Esophagus squamous epithelium (tissue), 4 donors: ENCODE measurements at regions not wholly inside any gene's neighbourhood (a gene's known extent, or its start where the extent isn't known, plus 50 kb on each side); places are given as distances from the start of the nearest gene placed in this dataset.

Experiments
- POLR2A ChIP-seq, 4 donors: fragments of 450-650 bp; IDR thresholded peaks; one replicate each; pipeline ENCODE4 v1.6.1; 2017; ENCODE audit warnings: antibody characterized with exemption in 4 of 4, mild to moderate bottlenecking in 4 of 4, moderate library complexity in 3 of 4
- TF ChIP-seq, protein P1 (sequence below), 6 experiments: fragments of 450-650 bp in 4 of 6; fragments of 200-600 bp in 2 of 6; sonication (generic) in 2 of 6; IDR thresholded peaks; one replicate each; pipeline ENCODE4 v1.5.1; 2016 to 2019; ENCODE audit warnings: antibody characterized with exemption in 6 of 6, mild to moderate bottlenecking in 4 of 6, moderate library complexity in 4 of 6

GRCh38 chr13:55792544-55793193 is 1348.0 kb upstream of the PRR20A start:
- TF ChIP-seq, protein P1, sequence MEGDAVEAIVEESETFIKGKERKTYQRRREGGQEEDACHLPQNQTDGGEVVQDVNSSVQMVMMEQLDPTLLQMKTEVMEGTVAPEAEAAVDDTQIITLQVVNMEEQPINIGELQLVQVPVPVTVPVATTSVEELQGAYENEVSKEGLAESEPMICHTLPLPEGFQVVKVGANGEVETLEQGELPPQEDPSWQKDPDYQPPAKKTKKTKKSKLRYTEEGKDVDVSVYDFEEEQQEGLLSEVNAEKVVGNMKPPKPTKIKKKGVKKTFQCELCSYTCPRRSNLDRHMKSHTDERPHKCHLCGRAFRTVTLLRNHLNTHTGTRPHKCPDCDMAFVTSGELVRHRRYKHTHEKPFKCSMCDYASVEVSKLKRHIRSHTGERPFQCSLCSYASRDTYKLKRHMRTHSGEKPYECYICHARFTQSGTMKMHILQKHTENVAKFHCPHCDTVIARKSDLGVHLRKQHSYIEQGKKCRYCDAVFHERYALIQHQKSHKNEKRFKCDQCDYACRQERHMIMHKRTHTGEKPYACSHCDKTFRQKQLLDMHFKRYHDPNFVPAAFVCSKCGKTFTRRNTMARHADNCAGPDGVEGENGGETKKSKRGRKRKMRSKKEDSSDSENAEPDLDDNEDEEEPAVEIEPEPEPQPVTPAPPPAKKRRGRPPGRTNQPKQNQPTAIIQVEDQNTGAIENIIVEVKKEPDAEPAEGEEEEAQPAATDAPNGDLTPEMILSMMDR (IDR thresholded peaks at IDR 0.05): no peak
- TF ChIP-seq POLR2A (IDR thresholded peaks at IDR 0.05): no peak
